H1 (cell line): ENCODE measurements at regions not wholly inside any gene's neighbourhood (a gene's known extent, or its start where the extent isn't known, plus 50 kb on each side); places are given as distances from the start of the nearest gene placed in this dataset.

Experiments
- CTCF ChIA-PET: fragments of 300-600 bp; sonication (Branson Sonifier 250); formaldehyde crosslinking; loops from one replicate; lab custom pipeline; 2021; ENCODE audit not compliant: partially characterized antibody; lab: Charles Lee
- POLR2A ChIA-PET: fragments of 300-600 bp; sonication (Branson Sonifier 250); formaldehyde crosslinking; loops from one replicate; lab custom pipeline; 2021; ENCODE audit warnings: inconsistent platforms; ENCODE audit not compliant: partially characterized antibody; lab: Charles Lee
- DNase-seq, 2 experiments: peaks; one replicate each; pipeline versions ENCODE4 v3.0.0 to v3.0.0-alpha.2; 2010 to 2022; ENCODE audit warnings: low spot score in 2 of 2, low read depth in 1 of 2, mixed read lengths in 1 of 2
- FAIRE-seq: peaks from 2 replicates; lab custom pipeline; 2011; peaks lifted over from hg19 to GRCh38; lab: Jason Lieb, UNC
- H2AFZ ChIP-seq: 2 replicates; pipeline ENCODE4 v1.8.1; 2012; ENCODE audit warnings: low read length, inconsistent platforms
- H2AK5ac ChIP-seq: 2 replicates; pipeline ENCODE4 v1.6.1; 2013; ENCODE audit warnings: low read depth, low read length
- H2BK120ac ChIP-seq: replicated peaks from 2 replicates; pipeline ENCODE3; 2013; ENCODE audit warnings: low read depth, low read length, inconsistent platforms
- H2BK12ac ChIP-seq: 2 replicates; pipeline ENCODE4 v1.6.1; 2013; ENCODE audit warnings: low read depth, low read length
- H2BK15ac ChIP-seq: 2 replicates; pipeline ENCODE4 v1.6.1; 2013; ENCODE audit warnings: low read length
- H2BK20ac ChIP-seq: 2 replicates; pipeline ENCODE4 v1.6.1; 2013; ENCODE audit warnings: low read length
- H2BK5ac ChIP-seq: 2 replicates; pipeline ENCODE4 v1.6.1; 2013; ENCODE audit warnings: low read depth, low read length
- H3K14ac ChIP-seq: 2 replicates; pipeline ENCODE4 v1.6.1; 2013; ENCODE audit warnings: inconsistent platforms; ENCODE audit not compliant: insufficient read length
- H3K18ac ChIP-seq: 2 replicates; pipeline ENCODE4 v1.6.1; 2013; ENCODE audit warnings: low read length; ENCODE audit errors: extremely low read depth
- H3K23ac ChIP-seq: 2 replicates; pipeline ENCODE4 v1.6.1; 2013; ENCODE audit warnings: inconsistent platforms; ENCODE audit not compliant: insufficient read length
- H3K23me2 ChIP-seq: 2 replicates; pipeline ENCODE4 v1.6.1; 2013; ENCODE audit warnings: low read depth, low read length
- H3K27ac ChIP-seq: 2 replicates; pipeline ENCODE4 v1.6.1; 2011; ENCODE audit warnings: low read depth, low read length, inconsistent platforms
- H3K27me3 ChIP-seq, 4 experiments: replicated peaks in 1 of 4; 1 replicate in 1 of 4; 2 replicates in 3 of 4; pipeline versions ENCODE4 v1.6.1 to v1.8.1; 2011 to 2013; ENCODE audit warnings: low read length in 3 of 4, mild to moderate bottlenecking in 3 of 4, inconsistent platforms in 2 of 4, mixed read lengths in 2 of 4, moderate library complexity in 1 of 4; ENCODE audit not compliant: control insufficient read depth in 3 of 4, insufficient read depth in 3 of 4; ENCODE audit errors: extremely low read depth in 1 of 4
- H3K36me3 ChIP-seq, 4 experiments: 2 replicates each; pipeline versions ENCODE4 v1.6.1 to v1.8.1; 2011 to 2013; ENCODE audit warnings: mild to moderate bottlenecking in 4 of 4, low read length in 3 of 4, moderate library complexity in 2 of 4, control low read depth in 1 of 4, inconsistent platforms in 1 of 4; ENCODE audit not compliant: insufficient read depth in 4 of 4, control insufficient read depth in 2 of 4
- H3K4ac ChIP-seq: replicated peaks from 2 replicates; pipeline ENCODE3; 2013; ENCODE audit warnings: low read length, low read depth, mixed read lengths, inconsistent platforms; ENCODE audit not compliant: insufficient read length
- H3K4me1 ChIP-seq, 4 experiments: replicated peaks in 1 of 4; 1 replicate in 1 of 4; 2 replicates in 3 of 4; pipeline versions ENCODE4 v1.6.1 to v1.8.1; 2011 to 2013; ENCODE audit warnings: low read length in 3 of 4, inconsistent platforms in 2 of 4, mixed read lengths in 1 of 4; ENCODE audit not compliant: insufficient read depth in 4 of 4, control insufficient read depth in 3 of 4
- H3K4me2 ChIP-seq, 2 experiments: 2 replicates each; pipeline versions ENCODE4 v1.6.1 to v1.8.1; 2011 to 2013; ENCODE audit warnings: low read depth in 2 of 2, low read length in 2 of 2, control low read depth in 1 of 2, inconsistent platforms in 1 of 2, mild to moderate bottlenecking in 1 of 2; ENCODE audit not compliant: insufficient read depth in 1 of 2
- H3K4me3 ChIP-seq, 4 experiments: fragments of 200-600, 300-600 bp in 1 of 4; sonication (generic), shearing (Covaris generic), sonication (Bioruptor Twin) in 1 of 4; 2 replicates each; pipeline versions ENCODE4 v1.5.1 to v1.8.1; 2011 to 2016; ENCODE audit warnings: low read length in 4 of 4, low read depth in 3 of 4, control low read depth in 2 of 4, inconsistent platforms in 2 of 4, mild to moderate bottlenecking in 2 of 4, mixed read lengths in 1 of 4, moderate library complexity in 1 of 4; ENCODE audit not compliant: insufficient read depth in 2 of 4; ENCODE audit errors: extremely low read depth in 1 of 4
- H3K56ac ChIP-seq: replicated peaks from 2 replicates; pipeline ENCODE3; 2013; ENCODE audit warnings: low read depth, mild to moderate bottlenecking, mixed read lengths, low read length, inconsistent platforms; ENCODE audit not compliant: insufficient read length
- H3K79me1 ChIP-seq: 2 replicates; pipeline ENCODE4 v1.6.1; 2013; ENCODE audit warnings: low read depth, low read length, control low read depth
- H3K79me2 ChIP-seq, 2 experiments: 2 replicates each; pipeline versions ENCODE4 v1.6.1 to v1.8.1; 2012 to 2013; ENCODE audit warnings: low read length in 2 of 2, mild to moderate bottlenecking in 2 of 2, inconsistent platforms in 1 of 2; ENCODE audit not compliant: insufficient read depth in 2 of 2, control insufficient read depth in 1 of 2
- H3K9ac ChIP-seq, 4 experiments: replicated peaks in 1 of 4; 1 replicate in 1 of 4; 2 replicates in 3 of 4; pipeline versions ENCODE4 v1.6.1 to v1.8.1; 2011 to 2013; ENCODE audit warnings: low read depth in 3 of 4, low read length in 3 of 4, control low read depth in 2 of 4, mild to moderate bottlenecking in 2 of 4, moderate library complexity in 2 of 4, inconsistent platforms in 1 of 4; ENCODE audit errors: extremely low read depth in 1 of 4
- H3K9me3 ChIP-seq, 2 experiments: 2 replicates each; pipeline versions ENCODE4 v1.6.1 to v1.8.1; 2012 to 2013; ENCODE audit warnings: mild to moderate bottlenecking in 2 of 2, moderate library complexity in 2 of 2, control low read depth in 1 of 2, inconsistent platforms in 1 of 2, low read depth in 1 of 2, low read length in 1 of 2, mixed read lengths in 1 of 2; ENCODE audit not compliant: insufficient read depth in 2 of 2
- H4K20me1 ChIP-seq, 2 experiments: replicated peaks in 1 of 2; 2 replicates each; pipeline versions ENCODE3 to v1.8.1; 2011 to 2013; ENCODE audit warnings: inconsistent platforms in 2 of 2, low read length in 2 of 2, mild to moderate bottlenecking in 1 of 2; ENCODE audit not compliant: insufficient read depth in 2 of 2, control insufficient read depth in 1 of 2
- H4K5ac ChIP-seq: 2 replicates; pipeline ENCODE4 v1.6.1; 2013; ENCODE audit warnings: low read length, low read depth, mixed read lengths, inconsistent platforms; ENCODE audit not compliant: insufficient read length
- H4K8ac ChIP-seq: 2 replicates; pipeline ENCODE4 v1.8.0; 2013; ENCODE audit warnings: mild to moderate bottlenecking, moderate library complexity, low read length, inconsistent platforms; ENCODE audit not compliant: insufficient read depth; ENCODE audit errors: extremely low read depth
- H4K91ac ChIP-seq: replicated peaks from 2 replicates; pipeline ENCODE3; 2013; ENCODE audit warnings: low read length, mixed read lengths, inconsistent platforms; ENCODE audit not compliant: insufficient read length
- BCL11A ChIP-seq, 2 experiments: IDR thresholded peaks; one replicate each; pipeline ENCODE4 v1.6.1; 2011; ENCODE audit warnings: low read depth in 2 of 2, low read length in 2 of 2, mild to moderate bottlenecking in 2 of 2
- CHD1 ChIP-seq: IDR thresholded peaks from 2 replicates; pipeline ENCODE4 v1.6.1; 2012; ENCODE audit warnings: low read depth, low read length, improper control_type of control experiment
- FOSL1 ChIP-seq: IDR thresholded peaks from 2 replicates; pipeline ENCODE4 v1.6.1; 2011; ENCODE audit warnings: mild to moderate bottlenecking, low read depth, low read length, moderate library complexity; ENCODE audit not compliant: insufficient read depth
- KDM1A ChIP-seq: fragments of 200-600, 300-600 bp; sonication (generic); IDR thresholded peaks from 2 replicates; pipeline ENCODE4 v1.7.1; 2016; ENCODE audit warnings: mild to moderate bottlenecking, low read length, borderline replicate concordance
- NANOG ChIP-seq: IDR thresholded peaks from 2 replicates; pipeline ENCODE4 v1.6.1; 2011; ENCODE audit warnings: low read length, low read depth, mild to moderate bottlenecking, inconsistent platforms; ENCODE audit not compliant: insufficient read depth, poor library complexity, severe bottlenecking
- NRF1 ChIP-seq: IDR thresholded peaks from 2 replicates; pipeline ENCODE4 v1.6.1; 2011; ENCODE audit warnings: mild to moderate bottlenecking, low read depth, low read length, improper control_type of control experiment
- SP4 ChIP-seq: IDR thresholded peaks from 2 replicates; pipeline ENCODE4 v1.6.1; 2012; ENCODE audit warnings: low read length, inconsistent platforms
- SRF ChIP-seq: IDR thresholded peaks from 2 replicates; pipeline ENCODE4 v1.6.1; 2011; ENCODE audit warnings: mild to moderate bottlenecking, low read depth, low read length, moderate library complexity
- TEAD4 ChIP-seq: IDR thresholded peaks from 2 replicates; pipeline ENCODE4 v1.6.1; 2012; ENCODE audit warnings: low read depth, low read length, inconsistent platforms, mixed read lengths
- WGBS, 2 experiments: shearing (Covaris generic) in 1 of 2; methylation state at CpG; one replicate each; pipeline versions ENCODE4 v1.1.6 to v1.1.7; 2013 to 2015; ENCODE audit warnings: low lambda C conversion rate in 2 of 2, mixed read lengths in 2 of 2, inconsistent platforms in 1 of 2, low coverage in 1 of 2, missing lambda C conversion rate in 1 of 2; ENCODE audit not compliant: insufficient replicate concordance in 2 of 2, insufficient coverage in 1 of 2, insufficient read length in 1 of 2; ENCODE audit errors: extremely low coverage in 1 of 2, missing lambda C conversion rate in 1 of 2; 5-methylcytosine and 5-hydroxymethylcytosine counted together

DNA sequence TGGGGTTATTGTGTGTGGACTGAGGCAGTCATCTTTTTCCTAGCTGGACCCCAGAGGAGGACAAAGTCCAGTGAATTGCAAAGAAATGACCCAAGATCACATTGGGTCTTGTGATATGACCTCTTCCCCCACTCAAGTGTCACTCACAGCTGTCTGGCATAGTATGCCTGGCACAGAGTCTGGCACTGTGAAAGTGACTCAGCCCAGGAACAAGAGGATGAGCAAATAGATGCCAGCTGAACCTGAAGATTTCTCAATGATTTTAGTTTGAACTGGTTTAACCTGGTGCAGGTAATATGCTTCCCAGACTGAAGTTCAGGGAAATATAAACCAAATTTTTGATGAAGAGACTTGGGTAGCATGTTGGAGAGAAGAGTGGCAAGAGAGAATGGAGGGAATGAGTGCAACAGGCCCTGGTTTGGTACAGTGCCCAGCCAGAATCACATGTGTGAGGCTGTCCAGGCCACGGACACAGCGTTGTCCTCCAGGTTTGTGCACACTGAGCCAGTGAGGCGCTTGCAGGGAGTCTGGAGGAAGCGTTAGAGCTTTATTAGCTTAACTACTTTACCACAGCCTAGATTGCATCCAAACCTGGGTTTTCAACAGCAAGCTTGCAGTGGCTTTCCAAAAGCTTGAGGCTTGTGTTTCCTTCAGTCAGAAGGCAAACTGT, 332.9 kb downstream of the NUAK1 start:
- H2BK120ac ChIP-seq: no peak overlapping the region
- no peak for DNase-seq
- peaks cover 0 to 1% (median 0%) of the 10 kb centered on the region in 4 experiments; a peak in 1 of 7 replicates for H3K27me3 ChIP-seq
- H2BK15ac ChIP-seq: no peak overlapping the region
- no peak overlapping the region for H3K9ac ChIP-seq
- H3K4me2 ChIP-seq: no peak overlapping the region
- ChIA-PET POLR2A (no interaction called here), CTCF (no interaction called here)
- no peak overlapping the region for H2AK5ac ChIP-seq
- no peak overlapping the region for H2BK5ac ChIP-seq
- H3K4me3 ChIP-seq: no peak overlapping the region
- no peak overlapping the region for H3K23ac ChIP-seq
- TF ChIP-seq BCL11A (IDR thresholded peaks at IDR 0.05; ENCODE audit: low read depth in 2 of 2, low read length in 2 of 2) (no peak), TEAD4 (no peak), KDM1A (no peak), SRF (no peak), FOSL1 (no peak), CHD1 (no peak), NANOG (no peak), NRF1 (no peak), SP4 (no peak)
- H3K27ac ChIP-seq: no peak overlapping the region
- H3K18ac ChIP-seq: no peak overlapping the region
- no peaks in the 10 kb centered on the region for H3K36me3 ChIP-seq
- no peak overlapping the region for H3K4ac ChIP-seq
- H4K91ac ChIP-seq: no peak overlapping the region
- no peak overlapping the region for H4K8ac ChIP-seq
- H2BK12ac ChIP-seq: no peak overlapping the region
- H3K56ac ChIP-seq: no peak overlapping the region
- H3K23me2 ChIP-seq: no peaks in the 10 kb centered on the region; the same call in 1 of the 2 replicates
- WGBS, 2 experiments: 88% methylated on average over 4 of the region's 4 CpGs; no CpG with 5 or more reads in 1 of the 2 experiments
- H4K5ac ChIP-seq: no peak overlapping the region
- no peaks in the 10 kb centered on the region for H3K9me3 ChIP-seq
- H3K14ac ChIP-seq: no peak overlapping the region
- H2AFZ ChIP-seq: no peak overlapping the region
- no peak overlapping the region for H2BK20ac ChIP-seq
- H3K4me1 ChIP-seq: no peaks in the 10 kb centered on the region
- H3K79me2 ChIP-seq: no peaks in the 10 kb centered on the region
- no peak for FAIRE-seq
- H4K20me1 ChIP-seq: no peaks in the 10 kb centered on the region
- no peaks in the 10 kb centered on the region for H3K79me1 ChIP-seq
